ENCODE measurements at regions not wholly inside any gene's neighbourhood (a gene's known extent, or its start where the extent isn't known, plus 50 kb on each side); places are given as distances from the start of the nearest gene placed in this dataset.

- FAIRE-seq: no peak
- 3% methylated on average over 6 of the region's 6 CpGs for WGBS (ENCODE audit: insufficient coverage, low coverage, missing lambda C conversion rate)
Observed at GRCh38 chrX:110426155-110426504, 67.5 kb downstream of the RTL9 start.

More at GRCh38 chrX:110426155-110426504, 67.5 kb downstream of the RTL9 start:
- Histone ChIP-seq H3K9me1 (ENCODE audit: control insufficient read depth, insufficient read depth, low read length) (no peaks in the 10 kb centered on the region), H3K4me2 (ENCODE audit: insufficient read depth, low read length) (no peak overlapping the region), H3K9ac (ENCODE audit: insufficient read depth in 1 of 2, low read depth in 2 of 2, low read length in 2 of 2) (no peak overlapping the region), H3K27ac (ENCODE audit: extremely low read depth, low read depth, low read length) (no peak overlapping the region), H3K36me3 (ENCODE audit: control insufficient read depth, insufficient read depth, low read length) (no peaks in the 10 kb centered on the region), H3K9me3 (replicated peaks; ENCODE audit: control insufficient read depth, insufficient read depth, low read depth, low read length) (no peaks in the 10 kb centered on the region), H3K79me2 (ENCODE audit: control insufficient read depth, insufficient read depth, low read length) (no peaks in the 10 kb centered on the region), H4K20me1 (replicated peaks; ENCODE audit: control insufficient read depth, insufficient read depth, low read length) (no peaks in the 10 kb centered on the region), H2AFZ (ENCODE audit: low read depth, low read length) (no peak overlapping the region), H3K4me3 (no peak overlapping the region), H3K27me3 (ENCODE audit: control insufficient read depth in 2 of 2, insufficient read depth in 2 of 2, low read length in 2 of 2) (peaks cover 3 to 4% of the 10 kb centered on the region in 2 experiments; a peak in 4 of 5 replicates), H3K4me1 (replicated peaks in 1 of 2; ENCODE audit: control insufficient read depth in 2 of 2, insufficient read depth in 2 of 2, low read length in 2 of 2) (no peaks in the 10 kb centered on the region)
- no TSS peak for BruUV-seq (replicated peaks)
- intact Hi-C loops (cut with micrococcal nuclease): no loop called here
- DNase-seq (ENCODE audit: extremely low read depth in 1 of 4, low spot score in 3 of 4): no peak
- ChIA-PET POLR2A (no interaction called here), CTCF (ENCODE audit: low intra/inter-chr PET ratio) (no interaction called here)
- in situ Hi-C loops (cut with MboI): loop anchor here (25.0 kb wide), 1 partner anchor 811 kb away; no protein-coding TSS in a partner anchor
- ATAC-seq: no peak
- no peak for TF ChIP-seq CBX1 (IDR thresholded peaks at IDR 0.05; ENCODE audit: low read depth)
- no peak for TF ChIP-seq DLX4 (CRISPR knock-in tag; IDR thresholded peaks at IDR 0.05)
- TF ChIP-seq HES1 (IDR thresholded peaks at IDR 0.05; ENCODE audit: low read depth): no peak
- no peak for TF ChIP-seq TBP (optimal IDR thresholded peaks at IDR 0.05; ENCODE audit: low read depth, low read length)
- no peak for TF ChIP-seq ZNF778 (CRISPR knock-in tag; IDR thresholded peaks at IDR 0.05)
- no peak for TF ChIP-seq TGIF2 (CRISPR knock-in tag; IDR thresholded peaks at IDR 0.05)
- TF ChIP-seq ZNF668 (CRISPR knock-in tag; IDR thresholded peaks at IDR 0.05): no peak
